Activated naive CD8-positive, alpha-beta T cell treated with anti-CD3 and anti-CD28 coated beads, Interleukin-2, amount 10 ng/mL, durations not matched to agents 7 days and 5 days (primary cell): ENCODE measurements at regions not wholly inside any gene's neighbourhood (a gene's known extent, or its start where the extent isn't known, plus 50 kb on each side); places are given as distances from the start of the nearest gene placed in this dataset.

Source experiments
- ATAC-seq: fragments of 150-1000 bp; cut with Tn5 transposase; one replicate; pipeline ENCODE4 v1.10.0; 2021; ENCODE audit warnings: low read depth, moderate library complexity
- POLR2A ChIA-PET: fragments of 350-600 bp; sonication (Branson Sonifier 250); formaldehyde crosslinking; loops from one replicate; lab custom pipeline; 2021; ENCODE audit warnings: antibody characterized with exemption; lab: Charles Lee
- DNase-seq: peaks from one replicate; pipeline ENCODE4 v3.0.0; 2021
- H3K27ac Mint-ChIP-seq: one replicate; pipeline ENCODE4 v1.8.0; 2022; ENCODE audit warnings: mild to moderate bottlenecking, mixed read lengths
- H3K27me3 Mint-ChIP-seq: one replicate; pipeline ENCODE4 v1.8.0; 2022; ENCODE audit warnings: mild to moderate bottlenecking, moderate library complexity, mixed read lengths
- H3K36me3 Mint-ChIP-seq: one replicate; pipeline ENCODE4 v1.8.0; 2021; ENCODE audit warnings: mild to moderate bottlenecking, mixed read lengths
- H3K4me1 Mint-ChIP-seq: one replicate; pipeline ENCODE4 v1.8.0; 2021; ENCODE audit warnings: mixed read lengths
- H3K4me3 Mint-ChIP-seq: one replicate; pipeline ENCODE4 v1.8.0; 2022; ENCODE audit warnings: mild to moderate bottlenecking, moderate library complexity, mixed read lengths
- H3K9me3 Mint-ChIP-seq: one replicate; pipeline ENCODE4 v1.8.0; 2021; ENCODE audit warnings: mixed read lengths

GRCh38 chr7:33742521-33742920 lies 162.8 kb upstream of the BMPER start:
- no peak overlapping the region for H3K27ac Mint-ChIP-seq

GRCh38 chr7:33742999-33743587 lies 162.2 kb upstream of the BMPER start:
- Mint-ChIP-seq H3K4me3 (no peak overlapping the region), H3K4me1 (no peaks in the 10 kb centered on the region), H3K27me3 (no peaks in the 10 kb centered on the region), H3K9me3 (no peaks in the 10 kb centered on the region), H3K27ac (no peak overlapping the region), H3K36me3 (no peaks in the 10 kb centered on the region)
- ATAC-seq: no peak
- POLR2A ChIA-PET: no interaction called here
- DNase-seq: no peak

More at GRCh38 chr7:33742521-33742920, 162.8 kb upstream of the BMPER start:
- Mint-ChIP-seq H3K27me3 (no peaks in the 10 kb centered on the region), H3K4me1 (no peaks in the 10 kb centered on the region), H3K9me3 (no peaks in the 10 kb centered on the region), H3K36me3 (no peaks in the 10 kb centered on the region), H3K4me3 (no peak overlapping the region)
- ATAC-seq (no peak), DNase-seq (no peak)
- POLR2A ChIA-PET: no interaction called here

GRCh38 chr7:33743594-33743993 lies 161.7 kb upstream of the BMPER start:
- DNase-seq: no peak
- H3K4me1 Mint-ChIP-seq: no peaks in the 10 kb centered on the region
- no peaks in the 10 kb centered on the region for H3K9me3 Mint-ChIP-seq
- ATAC-seq: no peak
- no peak overlapping the region for H3K4me3 Mint-ChIP-seq
- no peaks in the 10 kb centered on the region for H3K36me3 Mint-ChIP-seq
- H3K27ac Mint-ChIP-seq: no peak overlapping the region
- H3K27me3 Mint-ChIP-seq: no peaks in the 10 kb centered on the region
- POLR2A ChIA-PET: no interaction called here

GRCh38 chr7:33744293-33745075 lies 160.9 kb upstream of the BMPER start:
- H3K4me3 Mint-ChIP-seq: no peak overlapping the region

GRCh38 chr7:33745934-33746333 lies 159.4 kb upstream of the BMPER start:
- ATAC-seq (no peak), DNase-seq (no peak)
- peaks cover 2% of the 10 kb centered on the region for H3K9me3 Mint-ChIP-seq
- no peaks in the 10 kb centered on the region for H3K4me1 Mint-ChIP-seq
- no peaks in the 10 kb centered on the region for H3K27me3 Mint-ChIP-seq
- H3K27ac Mint-ChIP-seq: no peak overlapping the region
- POLR2A ChIA-PET: no interaction called here
- H3K36me3 Mint-ChIP-seq: no peaks in the 10 kb centered on the region
- H3K4me3 Mint-ChIP-seq: no peak overlapping the region

More at GRCh38 chr7:33744293-33745075, 160.9 kb upstream of the BMPER start:
- Mint-ChIP-seq H3K36me3 (no peaks in the 10 kb centered on the region), H3K27ac (no peak overlapping the region), H3K9me3 (no peaks in the 10 kb centered on the region), H3K4me1 (no peaks in the 10 kb centered on the region), H3K27me3 (no peaks in the 10 kb centered on the region)
- POLR2A ChIA-PET: no interaction called here
- DNase-seq (no peak), ATAC-seq (no peak)

- peaks cover 2% of the 10 kb centered on the region for H3K9me3 Mint-ChIP-seq
- H3K4me3 Mint-ChIP-seq: no peak overlapping the region
- ATAC-seq: no peak
- no peaks in the 10 kb centered on the region for H3K4me1 Mint-ChIP-seq
- H3K27ac Mint-ChIP-seq: no peak overlapping the region
- no peaks in the 10 kb centered on the region for H3K27me3 Mint-ChIP-seq
- H3K36me3 Mint-ChIP-seq: no peaks in the 10 kb centered on the region
- POLR2A ChIA-PET: no interaction called here
- DNase-seq: no peak
Measured at GRCh38 chr7:33748793-33749192, 156.5 kb upstream of the BMPER start.

- no peak overlapping the region for H3K27ac Mint-ChIP-seq
- H3K9me3 Mint-ChIP-seq: peaks cover 2% of the 10 kb centered on the region
- DNase-seq (no peak), ATAC-seq (no peak)
- POLR2A ChIA-PET: no interaction called here
- H3K4me1 Mint-ChIP-seq: no peaks in the 10 kb centered on the region
- no peaks in the 10 kb centered on the region for H3K36me3 Mint-ChIP-seq
- no peak overlapping the region for H3K4me3 Mint-ChIP-seq
- H3K27me3 Mint-ChIP-seq: no peaks in the 10 kb centered on the region
Measured at GRCh38 chr7:33750177-33750576, 155.2 kb upstream of the BMPER start.

- ATAC-seq (no peak), DNase-seq (no peak)
- Mint-ChIP-seq H3K4me3 (no peak overlapping the region), H3K27ac (no peak overlapping the region), H3K36me3 (no peaks in the 10 kb centered on the region), H3K4me1 (no peaks in the 10 kb centered on the region), H3K27me3 (no peaks in the 10 kb centered on the region), H3K9me3 (peaks cover 2% of the 10 kb centered on the region)
- POLR2A ChIA-PET: interaction anchor here (0.6 kb wide), 1 partner anchor 7 kb away, joined by 3 read pairs; no protein-coding TSS in a partner anchor
Measured at GRCh38 chr7:33751443-33751842, 153.9 kb upstream of the BMPER start.

- Mint-ChIP-seq H3K9me3 (peaks cover 2% of the 10 kb centered on the region), H3K4me3 (no peak overlapping the region), H3K27ac (no peak overlapping the region), H3K27me3 (no peaks in the 10 kb centered on the region), H3K4me1 (no peaks in the 10 kb centered on the region), H3K36me3 (no peaks in the 10 kb centered on the region)
- POLR2A ChIA-PET: no interaction called here
- ATAC-seq (no peak), DNase-seq (no peak)
Measured at GRCh38 chr7:33753881-33754525, 151.3 kb upstream of the BMPER start.

- no peak for ATAC-seq
- Mint-ChIP-seq H3K9me3 (no peaks in the 10 kb centered on the region), H3K27me3 (no peaks in the 10 kb centered on the region), H3K36me3 (no peaks in the 10 kb centered on the region), H3K4me3 (no peak overlapping the region), H3K27ac (no peak overlapping the region), H3K4me1 (no peaks in the 10 kb centered on the region)
- no peak for DNase-seq
- POLR2A ChIA-PET: no interaction called here
Measured at GRCh38 chr7:33754933-33755928, 150.1 kb upstream of the BMPER start.

GRCh38 chr7:33757050-33757449 lies 148.3 kb upstream of the BMPER start:
- H3K36me3 Mint-ChIP-seq: no peaks in the 10 kb centered on the region
- no peaks in the 10 kb centered on the region for H3K4me1 Mint-ChIP-seq
- ATAC-seq: no peak
- POLR2A ChIA-PET: no interaction called here
- H3K4me3 Mint-ChIP-seq: no peak overlapping the region
- no peaks in the 10 kb centered on the region for H3K27me3 Mint-ChIP-seq
- DNase-seq: no peak
- no peaks in the 10 kb centered on the region for H3K9me3 Mint-ChIP-seq
- no peak overlapping the region for H3K27ac Mint-ChIP-seq

- no peak for DNase-seq
Measured at GRCh38 chr7:33757563-33758165, 147.7 kb upstream of the BMPER start.

GRCh38 chr7:33760146-33760545 lies 145.2 kb upstream of the BMPER start:
- ATAC-seq (no peak), DNase-seq (no peak)
- no peak overlapping the region for H3K4me3 Mint-ChIP-seq
- no peaks in the 10 kb centered on the region for H3K36me3 Mint-ChIP-seq
- H3K4me1 Mint-ChIP-seq: no peaks in the 10 kb centered on the region
- H3K27ac Mint-ChIP-seq: no peak overlapping the region
- POLR2A ChIA-PET: no interaction called here
- H3K27me3 Mint-ChIP-seq: no peaks in the 10 kb centered on the region
- H3K9me3 Mint-ChIP-seq: no peaks in the 10 kb centered on the region

More at GRCh38 chr7:33757563-33758165, 147.7 kb upstream of the BMPER start:
- POLR2A ChIA-PET: no interaction called here
- Mint-ChIP-seq H3K36me3 (no peaks in the 10 kb centered on the region), H3K27me3 (no peaks in the 10 kb centered on the region), H3K27ac (no peak overlapping the region), H3K4me3 (no peak overlapping the region), H3K9me3 (no peaks in the 10 kb centered on the region), H3K4me1 (no peaks in the 10 kb centered on the region)
- ATAC-seq: no peak
